Upper lobe of left lung (tissue), 6 donors: ENCODE measurements at regions not wholly inside any gene's neighbourhood (a gene's known extent, or its start where the extent isn't known, plus 50 kb on each side); places are given as distances from the start of the nearest gene placed in this dataset.

Source experiments
- ATAC-seq, 2 donors: fragments of 200-7000 bp; cut with Tn5 transposase; one replicate each; pipeline ENCODE4 v1.9.1; 2022; ENCODE audit warnings: mild to moderate bottlenecking in 2 of 2, moderate library complexity in 2 of 2; ENCODE audit not compliant: low FRiP score in 2 of 2
- DNase-seq, 2 donors: peaks; one replicate each; pipeline ENCODE4 v3.0.0-alpha.2; 2019 to 2020
- H3K27ac ChIP-seq, 4 donors: fragments of 200-600 bp; sonication (generic); one replicate each; pipeline ENCODE4 v1.5.1; 2016 to 2019
- H3K27me3 ChIP-seq, 4 donors: fragments of 200-600 bp; sonication (generic); one replicate each; pipeline ENCODE4 v1.5.1; 2017 to 2019
- H3K36me3 ChIP-seq, 4 donors: fragments of 200-600 bp; sonication (generic); one replicate each; pipeline ENCODE4 v1.5.1; 2016 to 2019
- H3K4me1 ChIP-seq, 4 donors: fragments of 200-600 bp; sonication (generic); one replicate each; pipeline ENCODE4 v1.5.1; 2018 to 2019
- H3K4me3 ChIP-seq, 4 donors: fragments of 200-600 bp; sonication (generic); one replicate each; pipeline ENCODE4 v1.5.1; 2017 to 2019; ENCODE audit warnings: mild to moderate bottlenecking in 2 of 4, moderate library complexity in 1 of 4
- H3K9me3 ChIP-seq, 4 donors: fragments of 200-600 bp; sonication (generic); one replicate each; pipeline ENCODE4 v1.5.1; 2018 to 2019
- EP300 ChIP-seq, 4 donors: sonication (generic); formaldehyde crosslinking; IDR thresholded peaks; one replicate each; pipeline ENCODE4 v1.5.1; 2017; ENCODE audit warnings: antibody characterized with exemption in 4 of 4, control low read depth in 2 of 4
- POLR2A ChIP-seq, 4 donors: fragments of 450-650 bp; IDR thresholded peaks; one replicate each; pipeline ENCODE4 v1.5.1; 2016 to 2017; ENCODE audit warnings: antibody characterized with exemption in 4 of 4, mild to moderate bottlenecking in 2 of 4
- POLR2AphosphoS5 ChIP-seq, 2 donors: sonication (generic); formaldehyde crosslinking; IDR thresholded peaks; one replicate each; pipeline ENCODE4 v1.5.1; 2017; ENCODE audit warnings: antibody characterized with exemption in 2 of 2
- WGBS, 2 donors: methylation state at CpG; one replicate each; pipeline ENCODE4 v1.1.5; 2017 to 2018; 5-methylcytosine and 5-hydroxymethylcytosine counted together
- TF ChIP-seq, protein P1 (sequence below), 6 experiments: fragments of 450-650 bp in 4 of 6; fragments of 200-600 bp in 2 of 6; sonication (generic) in 2 of 6; IDR thresholded peaks; one replicate each; pipeline ENCODE4 v1.5.1; 2016 to 2019; ENCODE audit warnings: antibody characterized with exemption in 6 of 6
- donor health status: DM: no; HTN: no; CAD: no; lungs with moderate emphysema.
- donor health status: DM: no; HTN: yes; CAD: no; lungs with severe emphysema.

DNA sequence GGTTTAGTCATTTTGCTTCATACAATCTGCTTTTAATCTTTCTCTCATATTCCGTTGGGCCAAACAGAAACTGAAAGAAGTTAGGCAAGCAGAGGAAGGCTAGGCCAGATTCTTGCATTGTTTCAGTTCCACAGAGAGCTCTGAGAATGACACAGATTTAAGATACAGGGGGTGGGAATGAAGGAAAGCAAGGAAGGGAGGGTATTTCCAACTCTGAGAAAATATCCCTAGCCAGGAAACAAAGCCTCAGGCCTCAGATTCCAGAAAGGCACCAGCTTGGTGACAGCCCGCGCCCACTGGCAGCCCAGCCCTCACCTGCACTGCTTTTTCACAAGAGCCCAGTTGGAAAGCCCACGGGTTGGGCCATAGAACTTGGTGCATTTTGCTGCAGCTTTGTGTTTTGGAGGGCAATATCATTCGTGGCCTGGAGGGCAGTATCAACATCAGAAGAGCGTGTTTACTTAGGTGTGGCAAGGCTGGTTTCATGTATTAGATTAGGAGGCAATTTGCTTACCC is 63.5 kb downstream of the ENC1 start:
- 55 to 59% methylated on average over 6 of the region's 6 CpGs for WGBS, 2 donors
- Histone ChIP-seq H3K27ac (peak overlapping the region; percentile 71 to 79 (median 76)), H3K4me1 (peaks cover 16 to 20% (median 16%) of the 10 kb centered on the region in 4 donors), H3K4me3 (peak overlapping the region in 1 of 4 donors; percentile 25), H3K27me3 (no peaks in the 10 kb centered on the region), H3K36me3 (no peaks in the 10 kb centered on the region), H3K9me3 (no peaks in the 10 kb centered on the region)
- DNase-seq: peak in 1 of 2 donors; percentile 45
- TF ChIP-seq POLR2AphosphoS5 (IDR thresholded peaks at IDR 0.05): no peak
- TF ChIP-seq, protein P1, sequence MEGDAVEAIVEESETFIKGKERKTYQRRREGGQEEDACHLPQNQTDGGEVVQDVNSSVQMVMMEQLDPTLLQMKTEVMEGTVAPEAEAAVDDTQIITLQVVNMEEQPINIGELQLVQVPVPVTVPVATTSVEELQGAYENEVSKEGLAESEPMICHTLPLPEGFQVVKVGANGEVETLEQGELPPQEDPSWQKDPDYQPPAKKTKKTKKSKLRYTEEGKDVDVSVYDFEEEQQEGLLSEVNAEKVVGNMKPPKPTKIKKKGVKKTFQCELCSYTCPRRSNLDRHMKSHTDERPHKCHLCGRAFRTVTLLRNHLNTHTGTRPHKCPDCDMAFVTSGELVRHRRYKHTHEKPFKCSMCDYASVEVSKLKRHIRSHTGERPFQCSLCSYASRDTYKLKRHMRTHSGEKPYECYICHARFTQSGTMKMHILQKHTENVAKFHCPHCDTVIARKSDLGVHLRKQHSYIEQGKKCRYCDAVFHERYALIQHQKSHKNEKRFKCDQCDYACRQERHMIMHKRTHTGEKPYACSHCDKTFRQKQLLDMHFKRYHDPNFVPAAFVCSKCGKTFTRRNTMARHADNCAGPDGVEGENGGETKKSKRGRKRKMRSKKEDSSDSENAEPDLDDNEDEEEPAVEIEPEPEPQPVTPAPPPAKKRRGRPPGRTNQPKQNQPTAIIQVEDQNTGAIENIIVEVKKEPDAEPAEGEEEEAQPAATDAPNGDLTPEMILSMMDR (IDR thresholded peaks at IDR 0.05): no peak
- TF ChIP-seq EP300 (IDR thresholded peaks at IDR 0.05): no peak
- TF ChIP-seq POLR2A (IDR thresholded peaks at IDR 0.05): no peak
- peak in 1 of 2 donors; percentile 74 for ATAC-seq

DNA sequence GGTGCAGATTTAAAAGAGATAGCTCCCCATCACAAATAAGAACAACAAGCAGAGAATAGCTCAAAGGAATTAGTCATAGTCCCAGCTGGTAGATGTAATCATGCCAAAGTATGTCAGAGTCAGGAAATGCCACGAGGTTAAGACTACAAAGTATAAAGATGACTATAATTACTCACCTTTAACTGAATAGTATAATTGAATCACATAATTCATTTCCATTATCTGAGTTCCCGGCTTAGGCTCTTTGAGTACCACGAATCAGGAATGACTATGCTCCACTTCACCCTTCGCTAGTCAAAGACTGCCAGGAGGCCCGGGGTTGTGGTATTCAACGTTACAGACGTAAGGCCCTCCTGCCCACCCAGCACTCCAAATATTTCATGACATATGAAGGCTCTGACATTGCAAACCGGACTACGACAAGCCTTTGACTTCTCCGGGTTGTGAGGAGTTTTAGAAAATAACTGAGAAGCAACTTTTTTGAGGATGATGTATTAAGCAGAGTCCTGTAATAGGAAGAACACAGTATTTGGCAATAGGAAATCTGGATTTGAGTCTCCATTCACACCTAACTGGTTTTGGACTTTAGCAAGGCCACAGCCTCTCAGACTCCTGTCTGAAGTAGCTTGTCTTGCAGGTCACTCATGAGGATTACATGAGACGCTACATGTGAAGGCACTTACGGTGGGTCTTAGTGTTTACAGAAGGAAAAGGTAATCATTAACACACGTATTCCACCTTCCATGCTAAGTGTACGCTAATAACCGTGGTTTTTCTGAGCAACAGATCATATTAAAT is 64.6 kb downstream of the ENC1 start:
- peak overlapping the region in 1 of 4 donors; percentile 25 for H3K4me3 ChIP-seq
- no peaks in the 10 kb centered on the region for H3K9me3 ChIP-seq
- 63 to 67% methylated on average over 15 of the region's 15 CpGs for WGBS, 2 donors
- DNase-seq (peak in 1 of 2 donors; percentile 26), ATAC-seq (peak; percentile 47 to 51)
- TF ChIP-seq, protein P1 (IDR thresholded peaks at IDR 0.05): no peak
- TF ChIP-seq POLR2AphosphoS5 (IDR thresholded peaks at IDR 0.05): no peak
- TF ChIP-seq POLR2A (IDR thresholded peaks at IDR 0.05): no peak
- TF ChIP-seq EP300 (IDR thresholded peaks at IDR 0.05): no peak
- no peaks in the 10 kb centered on the region for H3K36me3 ChIP-seq
- peak overlapping the region; percentile 71 to 79 (median 76) for H3K27ac ChIP-seq
- H3K4me1 ChIP-seq: peaks cover 16 to 20% (median 16%) of the 10 kb centered on the region in 4 donors
- H3K27me3 ChIP-seq: no peaks in the 10 kb centered on the region

DNA sequence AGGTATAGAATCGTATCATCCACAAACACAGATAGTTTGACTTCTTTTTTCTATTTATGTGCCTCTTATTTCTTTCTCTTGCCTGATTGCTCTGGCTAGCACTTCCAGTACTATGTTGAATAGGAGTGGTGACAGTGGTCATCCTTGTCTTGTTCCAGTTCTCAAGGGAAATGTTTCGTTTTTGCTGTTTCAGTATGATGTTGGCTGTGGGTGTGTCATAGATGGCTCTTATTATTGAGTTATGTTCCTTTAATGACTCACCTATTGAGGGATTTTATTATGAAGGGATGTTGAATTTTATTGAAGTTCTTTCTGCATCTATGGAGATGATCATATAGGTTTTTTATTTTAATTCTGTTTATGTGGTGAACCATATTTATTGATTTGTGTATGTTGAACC is 70.3 kb downstream of the ENC1 start:
- DNase-seq (no peak), ATAC-seq (no peak)
- no peak overlapping the region for H3K4me3 ChIP-seq
- 91 to 92% methylated on average over 2 of the region's 2 CpGs for WGBS, 2 donors
- no peaks in the 10 kb centered on the region for H3K36me3 ChIP-seq
- no peaks in the 10 kb centered on the region for H3K27me3 ChIP-seq
- H3K4me1 ChIP-seq: no peaks in the 10 kb centered on the region
- H3K27ac ChIP-seq: no peak overlapping the region
- TF ChIP-seq POLR2AphosphoS5 (IDR thresholded peaks at IDR 0.05): no peak
- no peak for TF ChIP-seq EP300 (IDR thresholded peaks at IDR 0.05)
- no peak for TF ChIP-seq POLR2A (IDR thresholded peaks at IDR 0.05)
- TF ChIP-seq, protein P1 (IDR thresholded peaks at IDR 0.05): no peak
- no peaks in the 10 kb centered on the region for H3K9me3 ChIP-seq

DNA sequence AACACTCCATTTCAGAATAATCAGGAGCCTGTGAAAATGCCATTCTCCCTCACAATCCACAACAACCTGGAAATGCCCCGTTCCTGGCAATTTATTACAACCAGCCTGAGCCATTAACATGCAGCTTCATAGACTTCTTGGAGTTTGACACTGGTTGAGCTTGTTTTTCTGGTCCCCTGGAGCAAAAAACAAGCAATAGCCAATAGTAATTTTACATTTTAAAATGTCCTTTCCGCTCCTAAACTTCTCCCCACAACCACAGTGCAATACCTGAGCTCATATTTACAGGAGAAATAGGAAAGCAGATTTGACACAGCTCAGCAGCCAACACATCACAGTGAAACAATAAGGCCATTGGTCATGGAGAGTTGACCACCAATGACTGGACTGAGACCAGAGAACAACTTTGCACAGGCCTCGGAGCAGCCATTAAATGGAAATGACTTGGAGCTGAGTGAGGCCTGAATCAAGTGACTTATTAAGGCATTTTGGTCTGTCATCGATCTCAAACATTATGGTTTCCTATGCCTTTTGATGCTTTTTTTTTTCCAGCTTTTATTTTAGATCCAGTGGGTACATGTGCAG is 73.0 kb downstream of the ENC1 start:
- no peak overlapping the region for H3K4me3 ChIP-seq
- TF ChIP-seq POLR2AphosphoS5 (IDR thresholded peaks at IDR 0.05): no peak
- TF ChIP-seq, protein P1 (IDR thresholded peaks at IDR 0.05): no peak
- no peak for TF ChIP-seq POLR2A (IDR thresholded peaks at IDR 0.05)
- TF ChIP-seq EP300 (IDR thresholded peaks at IDR 0.05): no peak
- ATAC-seq (no peak), DNase-seq (no peak)
- H3K27me3 ChIP-seq: no peaks in the 10 kb centered on the region
- no peak overlapping the region for H3K27ac ChIP-seq
- no peaks in the 10 kb centered on the region for H3K9me3 ChIP-seq
- no peaks in the 10 kb centered on the region for H3K36me3 ChIP-seq
- 75 to 79% methylated on average over 4 of the region's 4 CpGs for WGBS, 2 donors
- H3K4me1 ChIP-seq: no peaks in the 10 kb centered on the region
